Skeletal muscle cell (primary cell): ENCODE measurements at regions not wholly inside any gene's neighbourhood (a gene's known extent, or its start where the extent isn't known, plus 50 kb on each side); places are given as distances from the start of the nearest gene placed in this dataset.
A peak's percentile ranks its signal among the peaks of the same experiment; 100 is the strongest.

ENCODE experiments used
- DNase-seq: peaks from one replicate; pipeline ENCODE4 v3.0.0-alpha.2; 2010; ENCODE audit warnings: low read depth
- H3K4me3 ChIP-seq: 2 replicates; pipeline ENCODE4 v1.5.1; 2011; ENCODE audit warnings: low read depth, mild to moderate bottlenecking, control low read depth, low read length, moderate library complexity

GRCh38 chr3:30069056-30069455, 537.3 kb upstream of the TGFBR2 start:
- no peak overlapping the region for H3K4me3 ChIP-seq
- DNase-seq, result no peak

DNA sequence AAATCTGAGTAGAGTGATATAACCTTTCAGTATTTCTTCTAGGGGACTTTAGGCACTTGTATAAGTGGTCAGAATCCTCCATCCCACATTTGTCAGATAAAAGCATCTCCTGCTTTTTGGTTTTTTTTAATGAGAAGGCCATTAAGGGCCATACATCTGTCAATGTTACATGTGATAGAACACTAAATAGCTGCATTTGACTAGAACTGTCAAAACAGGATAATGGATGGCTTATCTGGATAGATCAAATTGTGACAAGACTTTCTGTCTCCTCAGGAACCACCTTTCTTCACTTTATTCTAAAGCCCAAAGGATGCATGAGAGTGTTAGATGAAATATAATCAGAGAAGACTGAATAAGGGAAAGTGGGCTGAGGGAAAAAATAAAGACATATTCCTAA, 533.4 kb upstream of the TGFBR2 start:
- DNase-seq, result no peak
- no peak overlapping the region for H3K4me3 ChIP-seq

DNA sequence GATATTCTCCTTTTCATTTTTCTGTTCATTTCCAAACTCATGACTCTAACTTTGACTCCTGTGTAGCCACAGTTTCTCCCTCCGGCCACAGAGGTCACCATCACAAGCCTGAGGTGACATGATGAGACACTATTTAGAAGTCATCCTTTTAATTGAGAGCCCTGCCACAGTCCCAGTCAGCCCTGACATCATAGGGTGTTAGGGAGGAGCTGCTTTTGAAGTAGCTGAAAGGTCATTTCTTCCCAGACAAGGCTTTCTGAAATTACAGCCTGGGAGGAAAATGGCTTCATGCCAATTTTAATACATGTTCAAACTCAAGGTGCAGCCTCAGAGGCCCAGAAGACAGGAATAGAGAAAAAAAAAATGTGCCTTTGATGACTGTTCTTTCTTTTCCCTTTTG, 532.8 kb upstream of the TGFBR2 start:
- H3K4me3 ChIP-seq, result no peak overlapping the region
- peak; percentile 8 for DNase-seq

DNA sequence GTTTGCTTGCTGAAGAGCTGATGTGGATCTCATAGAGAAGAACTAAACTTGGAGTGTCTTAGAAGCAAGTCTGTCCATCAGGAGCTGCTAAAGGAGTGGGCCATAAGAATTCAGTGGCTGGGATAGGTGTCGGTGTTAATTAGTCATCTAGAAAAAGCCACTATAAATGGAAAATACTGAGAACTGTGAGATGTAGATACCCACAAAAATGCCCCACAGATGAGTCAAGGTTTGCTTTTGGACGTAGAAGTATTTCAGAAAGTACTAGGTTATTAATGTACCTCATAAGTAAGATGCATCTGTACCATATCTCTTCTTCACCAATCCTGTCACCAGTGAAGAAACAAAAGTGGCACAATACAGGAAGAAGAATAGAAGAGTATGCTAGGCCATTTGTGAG, 530.9 kb upstream of the TGFBR2 start:
- DNase-seq, result no peak
- H3K4me3 ChIP-seq, result no peak overlapping the region

- DNase-seq, result no peak
Observed at GRCh38 chr3:30076899-30077298, 529.5 kb upstream of the TGFBR2 start.

DNA sequence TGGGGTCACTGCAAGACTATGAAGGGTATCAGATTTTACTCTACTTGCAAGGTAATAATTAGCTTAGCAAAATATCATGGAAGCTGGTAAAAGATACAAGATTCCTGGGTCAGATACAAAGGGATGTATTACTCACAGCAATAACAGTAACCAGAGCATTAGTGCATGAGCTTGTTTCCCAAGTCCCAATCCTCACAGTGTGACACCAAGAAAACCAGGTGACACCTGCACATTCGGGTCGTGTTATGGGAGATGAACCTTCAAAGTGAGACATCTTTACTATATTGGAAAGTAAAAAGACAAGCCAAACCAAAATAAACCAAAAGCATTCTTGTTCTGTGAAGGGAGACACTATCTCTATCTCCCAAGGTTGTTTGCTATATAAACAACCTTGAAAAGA, 528.7 kb upstream of the TGFBR2 start:
- DNase-seq, result no peak

More at GRCh38 chr3:30076899-30077298, 529.5 kb upstream of the TGFBR2 start:
- H3K4me3 ChIP-seq, result no peak overlapping the region

DNA sequence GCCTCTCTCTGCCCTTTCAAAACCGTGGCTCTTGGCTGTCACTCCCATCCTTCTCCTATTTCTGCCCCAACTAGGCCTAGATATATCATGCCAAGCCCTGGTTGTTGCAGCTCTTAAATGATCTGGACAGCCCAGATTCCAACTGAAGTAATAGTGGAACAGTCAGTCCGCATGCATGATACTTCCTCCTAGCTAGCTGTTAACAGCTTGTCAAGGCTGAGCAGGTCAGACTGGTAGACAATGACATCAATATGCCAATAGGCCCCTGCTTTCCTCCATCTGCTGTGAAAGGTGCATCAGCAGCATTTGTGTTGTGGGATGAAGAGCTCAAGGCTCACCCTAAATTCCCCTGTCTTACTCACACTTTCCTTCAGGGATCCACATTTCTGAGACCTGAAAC, 527.7 kb upstream of the TGFBR2 start:
- H3K4me3 ChIP-seq, result no peak overlapping the region
- DNase-seq, result no peak

More for the DNA sequence above, 528.7 kb upstream of the TGFBR2 start:
- H3K4me3 ChIP-seq, result no peak overlapping the region

DNA sequence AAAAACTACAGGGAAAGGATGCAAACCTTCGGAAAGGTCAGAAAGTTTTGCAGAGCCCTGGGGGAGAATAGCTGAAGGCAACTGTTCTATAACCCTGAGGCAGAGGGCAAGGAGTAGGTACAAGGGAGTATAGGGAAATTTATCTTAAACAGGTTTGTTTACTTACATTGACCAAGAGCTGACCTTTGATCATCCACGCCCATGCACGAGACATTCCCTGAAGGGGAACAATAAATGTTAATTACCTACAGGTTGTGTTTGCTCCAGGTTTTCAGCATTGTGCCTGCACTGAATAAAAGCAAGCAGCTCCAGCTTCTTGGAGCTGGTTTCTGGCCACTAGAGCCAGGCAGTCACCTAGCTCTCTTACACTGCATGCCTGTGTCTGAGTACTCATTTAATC, 524.5 kb upstream of the TGFBR2 start:
- H3K4me3 ChIP-seq, result no peak overlapping the region

GRCh38 chr3:30082652-30083051, 523.7 kb upstream of the TGFBR2 start:
- no peak overlapping the region for H3K4me3 ChIP-seq
- no peak for DNase-seq

More for the DNA sequence above, 524.5 kb upstream of the TGFBR2 start:
- DNase-seq, result no peak

DNA sequence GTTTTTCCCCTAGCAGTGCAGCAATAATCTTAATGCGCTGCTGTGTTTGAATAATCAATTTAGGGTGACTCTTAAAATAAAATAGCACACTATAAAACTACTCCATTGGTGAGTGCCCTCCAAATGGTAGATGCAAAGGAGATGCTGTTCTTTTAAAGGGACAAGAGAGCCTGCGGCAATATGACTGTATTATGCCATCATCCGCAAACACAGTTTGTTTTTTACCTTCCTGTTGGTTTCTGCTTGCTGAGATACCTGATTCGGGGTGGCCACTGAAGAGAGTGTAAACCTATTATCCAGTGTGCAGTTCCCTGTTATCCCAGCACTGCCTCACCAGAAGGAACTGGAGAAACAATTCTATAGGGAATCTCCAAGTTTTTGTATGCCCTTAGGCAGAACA, 523.1 kb upstream of the TGFBR2 start:
- H3K4me3 ChIP-seq, result no peak overlapping the region
- DNase-seq, result no peak

- no peak for DNase-seq
- no peak overlapping the region for H3K4me3 ChIP-seq
Observed at GRCh38 chr3:30084316-30084715, 522.1 kb upstream of the TGFBR2 start.

DNA sequence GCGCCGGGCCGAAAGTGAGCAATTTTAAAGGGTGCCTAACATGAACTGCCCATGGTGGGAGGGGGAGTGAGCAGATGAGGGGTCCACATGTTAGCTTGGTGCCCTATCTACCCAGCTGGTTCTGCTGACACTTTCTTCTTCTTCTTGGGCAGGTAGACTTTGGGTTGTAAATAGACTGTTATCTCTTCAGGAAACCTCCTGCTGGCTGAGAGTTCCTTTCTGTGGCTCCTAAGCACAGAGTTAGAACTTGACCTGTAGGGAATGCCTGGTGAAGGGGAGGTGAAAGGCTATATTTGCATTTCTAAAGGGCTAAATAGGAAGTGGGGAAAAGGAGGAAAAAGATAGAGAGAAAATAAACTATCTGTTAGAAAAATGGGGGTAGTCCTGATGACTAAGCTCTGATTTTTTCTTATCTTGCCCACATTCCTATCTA, 521.4 kb upstream of the TGFBR2 start:
- no peak for DNase-seq
- H3K4me3 ChIP-seq, result no peak overlapping the region

GRCh38 chr3:30085486-30085885, 520.9 kb upstream of the TGFBR2 start:
- DNase-seq, result no peak

DNA sequence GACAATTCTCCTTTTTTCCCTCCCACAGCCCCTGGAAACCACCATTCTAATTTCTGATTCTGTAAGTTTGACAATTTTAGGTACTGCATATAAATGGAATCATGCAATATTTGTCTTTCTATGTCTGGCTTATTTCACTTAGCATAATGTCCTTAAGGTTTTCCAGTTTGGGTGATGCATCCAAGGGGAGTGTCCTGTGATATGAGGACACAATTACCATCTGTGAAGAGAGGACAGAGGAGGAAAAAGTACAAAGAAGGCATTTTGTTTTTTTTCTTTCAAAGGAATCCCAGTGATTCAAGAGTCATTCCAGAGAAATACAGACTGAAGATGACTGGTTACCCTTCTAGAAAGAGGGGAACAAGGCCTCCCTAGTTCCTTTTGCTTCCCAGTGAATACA, 514.7 kb upstream of the TGFBR2 start:
- DNase-seq, result no peak
- H3K4me3 ChIP-seq, result no peak overlapping the region

More at GRCh38 chr3:30085486-30085885, 520.9 kb upstream of the TGFBR2 start:
- no peak overlapping the region for H3K4me3 ChIP-seq

- no peak for DNase-seq
- no peak overlapping the region for H3K4me3 ChIP-seq
Observed at GRCh38 chr3:30097022-30097650, 509.3 kb upstream of the TGFBR2 start.

DNA sequence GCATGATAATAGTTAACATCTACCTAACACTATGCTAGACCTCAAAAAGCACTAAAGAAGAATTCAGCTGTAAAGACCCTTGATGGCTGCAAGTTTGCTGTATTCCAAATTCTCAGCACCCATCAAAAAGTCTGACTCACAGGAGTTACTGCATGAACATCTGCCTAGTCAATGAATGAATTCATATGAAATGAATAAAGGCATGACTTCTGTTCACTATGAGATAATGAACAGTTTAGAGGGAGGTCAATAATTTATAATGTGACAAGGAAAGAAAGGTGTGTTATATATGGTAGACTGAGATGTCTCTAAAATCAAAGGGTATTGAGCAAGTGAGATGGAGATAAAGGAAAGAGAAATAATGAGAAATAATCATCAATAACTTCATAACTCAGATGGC, 508.2 kb upstream of the TGFBR2 start:
- H3K4me3 ChIP-seq, result no peak overlapping the region
- no peak for DNase-seq

- peak; percentile 37 for DNase-seq
- H3K4me3 ChIP-seq, result no peak overlapping the region
Observed at GRCh38 chr3:30098653-30099455, 507.5 kb upstream of the TGFBR2 start.

DNA sequence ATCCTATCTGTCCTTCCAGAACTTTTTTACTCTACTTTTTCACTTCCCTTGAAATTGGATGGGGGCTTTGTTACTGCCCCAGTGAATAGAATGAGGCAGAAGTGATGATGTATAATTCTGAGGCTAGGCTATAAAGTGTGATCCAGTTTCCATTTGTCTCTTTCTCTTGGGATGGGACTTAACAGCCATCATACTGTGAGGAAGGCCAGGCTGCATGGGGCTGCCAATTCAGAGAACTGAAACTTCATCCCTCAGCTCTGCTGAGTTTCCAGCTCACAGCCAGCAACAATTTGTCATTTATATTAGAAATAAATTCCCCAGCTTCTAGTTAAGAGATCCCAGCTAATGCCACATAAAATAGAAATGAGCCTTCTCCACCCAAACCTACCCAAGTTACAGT, 504.0 kb upstream of the TGFBR2 start:
- DNase-seq, result no peak
- H3K4me3 ChIP-seq, result no peak overlapping the region

DNA sequence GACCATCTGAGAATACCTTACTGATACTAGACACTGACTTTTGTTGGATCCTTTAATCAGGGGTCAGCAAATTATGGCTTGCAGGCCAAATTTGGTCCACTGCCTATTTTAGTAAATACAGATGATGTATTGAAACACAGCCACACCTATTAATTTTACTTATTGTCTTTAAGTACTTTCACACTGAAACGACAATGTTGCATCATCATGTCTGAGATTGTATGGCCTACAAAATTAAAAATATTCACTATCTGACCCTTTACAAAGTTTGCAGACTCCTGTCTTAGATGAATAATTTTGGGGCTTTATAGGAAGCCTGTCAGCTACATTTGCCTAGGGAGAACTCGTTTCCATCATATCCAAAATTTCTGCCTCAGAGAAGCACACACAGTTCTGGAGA, 503.2 kb upstream of the TGFBR2 start:
- no peak overlapping the region for H3K4me3 ChIP-seq
- DNase-seq, result no peak

- DNase-seq, result no peak
- H3K4me3 ChIP-seq, result no peak overlapping the region
Observed at GRCh38 chr3:30107531-30107930, 498.9 kb upstream of the TGFBR2 start.

DNA sequence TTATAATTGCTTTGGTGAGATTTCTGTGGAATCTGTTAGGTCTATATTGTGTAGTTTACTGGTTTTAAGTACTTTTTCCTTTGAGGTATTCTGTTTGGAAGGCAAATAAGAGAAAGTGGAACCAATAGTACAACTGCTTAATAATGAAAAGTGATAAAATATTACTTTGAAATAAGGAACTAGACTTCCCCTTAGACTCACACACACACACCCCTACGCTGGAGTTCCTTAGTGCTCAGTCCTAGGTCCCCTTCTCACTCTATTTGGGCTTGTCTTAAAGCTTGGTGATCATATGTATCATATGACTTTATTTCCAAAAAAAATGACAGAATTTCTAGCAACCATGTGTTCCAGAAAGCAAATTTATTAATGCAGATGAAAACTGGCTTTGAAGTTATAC, 494.0 kb upstream of the TGFBR2 start:
- no peak for DNase-seq
- no peak overlapping the region for H3K4me3 ChIP-seq
